SK-N-SH (cell line): ENCODE measurements at regions not wholly inside any gene's neighbourhood (a gene's known extent, or its start where the extent isn't known, plus 50 kb on each side); places are given as distances from the start of the nearest gene placed in this dataset.

ENCODE experiments used
- CTCF ChIP-seq: fragments of 200-600 bp; sonication (generic); IDR thresholded peaks from 2 replicates; pipeline ENCODE4 v1.6.1; 2017; ENCODE audit warnings: antibody characterized with exemption, mild to moderate bottlenecking, moderate library complexity
- FOXM1 ChIP-seq: IDR thresholded peaks from 2 replicates; pipeline ENCODE4 v1.4.0; 2012; ENCODE audit warnings: low read depth, mild to moderate bottlenecking
- POLR2AphosphoS5 ChIP-seq: IDR thresholded peaks from 2 replicates; pipeline ENCODE4 v1.6.1; 2012; ENCODE audit warnings: low read depth, low read length
- RAD21 ChIP-seq: IDR thresholded peaks from 2 replicates; pipeline ENCODE4 v1.6.1; 2012; ENCODE audit warnings: mild to moderate bottlenecking, low read length
- REST ChIP-seq: IDR thresholded peaks from 2 replicates; pipeline ENCODE4 v1.6.1; 2012; ENCODE audit warnings: mild to moderate bottlenecking, low read depth, low read length, moderate library complexity
- SMC3 ChIP-seq: IDR thresholded peaks from 2 replicates; pipeline ENCODE4 v1.6.1; 2012; ENCODE audit warnings: low read depth, low read length, improper control_type of control experiment
- YY1 ChIP-seq: IDR thresholded peaks from 2 replicates; pipeline ENCODE4 v1.4.0; 2012; ENCODE audit warnings: low read depth, mild to moderate bottlenecking

- TF ChIP-seq CTCF (no peak), RAD21 (peak; percentile 26; the same call in 1 of the 2 replicates), FOXM1 (no peak), REST (no peak), SMC3 (no peak), YY1 (no peak), POLR2AphosphoS5 (no peak)
Observed at GRCh38 chr18:41646915-41647620, 308.0 kb upstream of the PIK3C3 start.
